ENCODE measurements at regions not wholly inside any gene's neighbourhood (a gene's known extent, or its start where the extent isn't known, plus 50 kb on each side); places are given as distances from the start of the nearest gene placed in this dataset.

- FAIRE-seq (no peak), DNase-seq (ENCODE audit: insufficient read length, low spot score) (no peak)
Observed at GRCh38 chr5:3933966-3934365, 338.3 kb downstream of the IRX1 start.

GRCh38 chr5:3943859-3944258 lies 348.2 kb downstream of the IRX1 start:
- DNase-seq (ENCODE audit: insufficient read length, low spot score) = no peak
- no peak for FAIRE-seq

GRCh38 chr5:3944930-3945329 lies 349.3 kb downstream of the IRX1 start:
- DNase-seq (ENCODE audit: insufficient read length, low spot score) (no peak), FAIRE-seq (no peak)

- FAIRE-seq = no peak
- DNase-seq (ENCODE audit: insufficient read length, low spot score) = no peak
Observed at GRCh38 chr5:3948838-3949237, 353.2 kb downstream of the IRX1 start.

- FAIRE-seq (no peak), DNase-seq (ENCODE audit: insufficient read length, low spot score) (no peak)
Observed at GRCh38 chr5:3954199-3954598, 358.6 kb downstream of the IRX1 start.

GRCh38 chr5:3954633-3955032 lies 359.0 kb downstream of the IRX1 start:
- FAIRE-seq = no peak
- DNase-seq (ENCODE audit: insufficient read length, low spot score) = no peak

GRCh38 chr5:3957658-3958057 lies 362.0 kb downstream of the IRX1 start:
- DNase-seq (ENCODE audit: insufficient read length, low spot score) = no peak
- no peak for FAIRE-seq

GRCh38 chr5:3958389-3958788 lies 362.8 kb downstream of the IRX1 start:
- FAIRE-seq = no peak

GRCh38 chr5:3962113-3962512 lies 366.5 kb downstream of the IRX1 start:
- DNase-seq (ENCODE audit: insufficient read length, low spot score) = no peak
- FAIRE-seq = no peak

More at GRCh38 chr5:3958389-3958788, 362.8 kb downstream of the IRX1 start:
- DNase-seq (ENCODE audit: insufficient read length, low spot score) = no peak

GRCh38 chr5:3963652-3964051 lies 368.0 kb downstream of the IRX1 start:
- DNase-seq (ENCODE audit: insufficient read length, low spot score) (no peak), FAIRE-seq (no peak)

- FAIRE-seq = no peak
- DNase-seq (ENCODE audit: insufficient read length, low spot score) = no peak
Observed at GRCh38 chr5:3980156-3980555, 384.5 kb downstream of the IRX1 start.

- FAIRE-seq (no peak), DNase-seq (ENCODE audit: insufficient read length, low spot score) (no peak)
Observed at GRCh38 chr5:3987867-3988266, 392.2 kb downstream of the IRX1 start.

- no peak for DNase-seq (ENCODE audit: insufficient read length, low spot score)
- FAIRE-seq = no peak
Observed at GRCh38 chr5:3993856-3994473, 398.3 kb downstream of the IRX1 start.

- no peak for FAIRE-seq
- DNase-seq (ENCODE audit: insufficient read length, low spot score) = no peak
Observed at GRCh38 chr5:3994628-3995027, 399.0 kb downstream of the IRX1 start.

- FAIRE-seq = no peak
- no peak for DNase-seq (ENCODE audit: insufficient read length, low spot score)
Observed at GRCh38 chr5:3995954-3996619, 400.5 kb downstream of the IRX1 start.

GRCh38 chr5:3996707-3997336 lies 401.2 kb downstream of the IRX1 start:
- DNase-seq (ENCODE audit: insufficient read length, low spot score) (no peak), FAIRE-seq (no peak)

GRCh38 chr5:3997670-3998069 lies 402.0 kb downstream of the IRX1 start:
- FAIRE-seq = no peak
- DNase-seq (ENCODE audit: insufficient read length, low spot score) = no peak

- FAIRE-seq (no peak), DNase-seq (ENCODE audit: insufficient read length, low spot score) (no peak)
Observed at GRCh38 chr5:3999929-4000328, 404.3 kb downstream of the IRX1 start.

- FAIRE-seq (no peak), DNase-seq (ENCODE audit: insufficient read length, low spot score) (no peak)
Observed at GRCh38 chr5:4001004-4001403, 405.4 kb downstream of the IRX1 start.

- no peak for DNase-seq (ENCODE audit: insufficient read length, low spot score)
- FAIRE-seq = no peak
Observed at GRCh38 chr5:4001758-4002533, 406.3 kb downstream of the IRX1 start.

GRCh38 chr5:4005335-4005734 lies 409.7 kb downstream of the IRX1 start:
- FAIRE-seq (no peak), DNase-seq (ENCODE audit: insufficient read length, low spot score) (no peak)

Data from GM19239 (cell line).